SK-N-SH (cell line): ENCODE measurements at regions not wholly inside any gene's neighbourhood (a gene's known extent, or its start where the extent isn't known, plus 50 kb on each side); places are given as distances from the start of the nearest gene placed in this dataset.

Experiments used
- CTCF ChIA-PET: fragments of 300-600, 350-600 bp; formaldehyde crosslinking; extraction: SDS; loops from one replicate; lab custom pipeline; 2021; lab: Yijun Ruan, JAX
- POLR2A ChIA-PET: fragments of 350-600 bp; sonication (Branson Sonifier 250); formaldehyde crosslinking; extraction: SDS; loops from one replicate; lab custom pipeline; 2020; ENCODE audit warnings: antibody characterized with exemption, inconsistent platforms; lab: Yijun Ruan, JAX
- DNase-seq: peaks from one replicate; pipeline ENCODE4 v3.0.0; 2012
- H2AFZ ChIP-seq: fragments of 200-600 bp; sonication (generic); 2 replicates; pipeline ENCODE4 v1.8.1; 2016; ENCODE audit warnings: antibody characterized with exemption, mild to moderate bottlenecking, low read depth
- H3F3A ChIP-seq: fragments of 200-600 bp; sonication (generic); replicated peaks from 2 replicates; pipeline ENCODE3; 2016; ENCODE audit warnings: antibody characterized with exemption, mild to moderate bottlenecking; ENCODE audit not compliant: insufficient read depth
- H3K27ac ChIP-seq, 2 experiments: fragments of 200-500 bp in 1 of 2; fragments of 200-600 bp in 1 of 2; sonication (Bioruptor generic) in 1 of 2; sonication (generic), shearing (Covaris generic) in 1 of 2; 2 replicates each; pipeline versions ENCODE4 v1.5.1 to v1.6.1; 2014 to 2016; ENCODE audit warnings: low read depth in 2 of 2, inconsistent platforms in 1 of 2, low read length in 1 of 2, mild to moderate bottlenecking in 1 of 2, mixed read lengths in 1 of 2
- H3K27me3 ChIP-seq: fragments of 200-600 bp; sonication (generic), shearing (Covaris generic); 2 replicates; pipeline ENCODE4 v1.6.1; 2016; ENCODE audit warnings: mixed run types; ENCODE audit not compliant: insufficient read depth
- H3K36me3 ChIP-seq, 2 experiments: fragments of 200-500 bp in 1 of 2; fragments of 200-600 bp in 1 of 2; sonication (Bioruptor generic) in 1 of 2; sonication (generic) in 1 of 2; replicated peaks in 1 of 2; 2 replicates each; pipeline versions ENCODE3 to v1.5.1; 2014 to 2016; ENCODE audit warnings: low read length in 1 of 2, mild to moderate bottlenecking in 1 of 2; ENCODE audit not compliant: insufficient read depth in 2 of 2, control insufficient read depth in 1 of 2
- H3K4me1 ChIP-seq, 2 experiments: fragments of 200-500 bp in 1 of 2; fragments of 200-600 bp in 1 of 2; sonication (Bioruptor generic) in 1 of 2; sonication (generic), shearing (Covaris generic) in 1 of 2; 2 replicates each; pipeline versions ENCODE4 v1.5.1 to v1.6.1; 2014 to 2016; ENCODE audit warnings: low read depth in 1 of 2, low read length in 1 of 2, mixed run types in 1 of 2; ENCODE audit not compliant: insufficient read depth in 2 of 2, control insufficient read depth in 1 of 2
- H3K4me2 ChIP-seq: fragments of 200-600 bp; sonication (generic), shearing (Covaris generic); 2 replicates; pipeline ENCODE4 v1.6.1; 2017; ENCODE audit warnings: mixed run types
- H3K4me3 ChIP-seq, 2 experiments: fragments of 200-500 bp in 1 of 2; fragments of 200-600 bp in 1 of 2; sonication (Bioruptor generic) in 1 of 2; sonication (generic), shearing (Covaris generic) in 1 of 2; 2 replicates each; pipeline versions ENCODE4 v1.5.1 to v1.8.1; 2014 to 2016; ENCODE audit warnings: low read depth in 2 of 2, inconsistent platforms in 1 of 2, low read length in 1 of 2, mild to moderate bottlenecking in 1 of 2, mixed read lengths in 1 of 2, moderate library complexity in 1 of 2
- H3K79me2 ChIP-seq: fragments of 200-600 bp; sonication (generic); 2 replicates; pipeline ENCODE4 v1.8.1; 2017; ENCODE audit warnings: mild to moderate bottlenecking; ENCODE audit not compliant: insufficient read depth
- H3K9ac ChIP-seq: fragments of 200-600 bp; sonication (generic); 2 replicates; pipeline ENCODE4 v1.6.1; 2017; ENCODE audit warnings: mixed run types
- H3K9me2 ChIP-seq: fragments of 200-600 bp; sonication (generic); 2 replicates; pipeline ENCODE4 v1.6.1; 2017; ENCODE audit warnings: mixed run types
- H3K9me3 ChIP-seq: fragments of 200-600 bp; sonication (generic); 2 replicates; pipeline ENCODE4 v1.6.1; 2017; ENCODE audit warnings: mixed run types, mild to moderate bottlenecking, moderate library complexity
- H4K20me1 ChIP-seq: fragments of 200-600 bp; sonication (generic); 2 replicates; pipeline ENCODE4 v1.6.1; 2017; ENCODE audit warnings: mild to moderate bottlenecking, mixed run types; ENCODE audit not compliant: insufficient read depth
- CTCF ChIP-seq: fragments of 200-600 bp; sonication (generic); IDR thresholded peaks from 2 replicates; pipeline ENCODE4 v1.6.1; 2017; ENCODE audit warnings: antibody characterized with exemption, mild to moderate bottlenecking, moderate library complexity
- ELF1 ChIP-seq: IDR thresholded peaks from 2 replicates; pipeline ENCODE4 v1.4.0; 2012
- EP300 ChIP-seq, 2 experiments: IDR thresholded peaks; 2 replicates each; pipeline versions ENCODE4 v1.4.0 to v1.6.1; 2012; ENCODE audit warnings: borderline replicate concordance in 1 of 2, low read depth in 1 of 2, low read length in 1 of 2
- FOXJ3 ChIP-seq: sonication (generic); formaldehyde crosslinking; IDR thresholded peaks from 2 replicates; pipeline ENCODE4 v1.5.1; 2020; ENCODE audit warnings: mild to moderate bottlenecking, missing genetic modification reagents
- FOXM1 ChIP-seq: IDR thresholded peaks from 2 replicates; pipeline ENCODE4 v1.4.0; 2012; ENCODE audit warnings: low read depth, mild to moderate bottlenecking
- JUND ChIP-seq: IDR thresholded peaks from 2 replicates; pipeline ENCODE4 v1.4.0; 2012
- MEF2A ChIP-seq: IDR thresholded peaks from 2 replicates; pipeline ENCODE4 v1.4.0; 2012; ENCODE audit warnings: low read depth, borderline replicate concordance
- NFIC ChIP-seq: IDR thresholded peaks from 2 replicates; pipeline ENCODE4 v1.4.0; 2012; ENCODE audit warnings: borderline replicate concordance
- NRF1 ChIP-seq: IDR thresholded peaks from 2 replicates; pipeline ENCODE4 v1.6.1; 2012; ENCODE audit warnings: low read depth, mild to moderate bottlenecking, low read length
- RAD21 ChIP-seq: IDR thresholded peaks from 2 replicates; pipeline ENCODE4 v1.6.1; 2012; ENCODE audit warnings: mild to moderate bottlenecking, low read length
- RFX5 ChIP-seq: IDR thresholded peaks from 2 replicates; pipeline ENCODE4 v1.6.1; 2012; ENCODE audit warnings: mild to moderate bottlenecking, improper control_type of control experiment, low read length
- RXRA ChIP-seq: IDR thresholded peaks from 2 replicates; pipeline ENCODE4 v1.4.0; 2012; ENCODE audit warnings: low read depth, mild to moderate bottlenecking, borderline replicate concordance
- TCF12 ChIP-seq: IDR thresholded peaks from 2 replicates; pipeline ENCODE4 v1.4.0; 2012
- USF1 ChIP-seq: IDR thresholded peaks from 2 replicates; pipeline ENCODE4 v1.4.0; 2012; ENCODE audit warnings: low read depth, borderline replicate concordance
- YY1 ChIP-seq: IDR thresholded peaks from 2 replicates; pipeline ENCODE4 v1.4.0; 2012; ENCODE audit warnings: low read depth, mild to moderate bottlenecking
- ZBTB33 ChIP-seq: IDR thresholded peaks from 2 replicates; pipeline ENCODE4 v1.4.0; 2012; ENCODE audit warnings: low read depth, borderline replicate concordance
- WGBS: methylation state at CpG from one replicate; pipeline ENCODE4 v1.1.6; 2017; ENCODE audit warnings: low lambda C conversion rate; 5-methylcytosine and 5-hydroxymethylcytosine counted together
- TF ChIP-seq, protein P1 (sequence below): fragments of 150-350 bp; IDR thresholded peaks from 2 replicates; pipeline ENCODE4 v1.6.1; 2016; ENCODE audit warnings: mild to moderate bottlenecking, low read depth, low read length

- no peak for TF ChIP-seq MEF2A
- TF ChIP-seq, all 33 proteins: peak for 0
- no peak for DNase-seq
- Histone ChIP-seq H3K27ac (no peak overlapping the region), H3K79me2 (no peaks in the 10 kb centered on the region), H4K20me1 (no peaks in the 10 kb centered on the region), H3K9ac (no peak overlapping the region), H3K9me3 (no peaks in the 10 kb centered on the region), H3K4me3 (no peak overlapping the region), H3K4me2 (no peak overlapping the region), H2AFZ (no peak overlapping the region), H3F3A (peaks cover 5% of the 10 kb centered on the region), H3K36me3 (no peaks in the 10 kb centered on the region), H3K9me2 (peaks cover 3% of the 10 kb centered on the region; the same call in 1 of the 2 replicates), H3K4me1 (no peaks in the 10 kb centered on the region), H3K27me3 (no peaks in the 10 kb centered on the region)
- CTCF ChIA-PET: interaction anchor here (1.6 kb wide), 1 partner anchor 13 kb away, joined by 3 read pairs; no protein-coding TSS in a partner anchor
- 43% methylated on average over 1 of the region's 1 CpG for WGBS
- POLR2A ChIA-PET: no interaction called here
Measured at GRCh38 chr13:50437252-50437651, 406.2 kb downstream of the DLEU7 start.

DNA sequence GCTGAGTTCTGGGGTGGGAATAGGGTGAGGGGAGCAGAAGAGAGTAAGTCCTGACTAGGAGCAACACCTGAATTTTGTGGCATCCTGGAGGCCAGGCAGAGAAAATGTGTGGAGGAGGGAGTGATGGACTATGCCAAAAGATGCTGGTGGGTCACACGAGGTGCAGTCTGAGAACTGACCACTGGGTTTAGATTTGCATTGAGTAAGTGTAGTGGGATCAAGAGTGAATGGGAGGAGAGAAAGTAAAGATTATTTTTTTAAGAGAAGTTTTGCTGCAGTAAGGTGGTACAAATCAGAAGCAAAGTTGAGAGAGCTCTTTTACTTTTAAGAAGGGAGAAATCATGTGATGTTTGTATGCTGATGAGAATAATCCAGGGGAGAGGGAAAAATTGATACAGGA lies 405.1 kb downstream of the DLEU7 start:
- H3K27ac ChIP-seq: no peak overlapping the region
- POLR2A ChIA-PET: no interaction called here
- no peak for DNase-seq
- no peaks in the 10 kb centered on the region for H3K27me3 ChIP-seq
- no peaks in the 10 kb centered on the region for H3K4me1 ChIP-seq
- peaks cover 3% of the 10 kb centered on the region; the same call in 1 of the 2 replicates for H3K9me2 ChIP-seq
- CTCF ChIA-PET: no interaction called here
- H3K36me3 ChIP-seq: no peaks in the 10 kb centered on the region
- no peak overlapping the region for H3K4me2 ChIP-seq
- no peak overlapping the region for H3K4me3 ChIP-seq
- TF ChIP-seq YY1: no peak
- TF ChIP-seq EP300 (IDR thresholded peaks at IDR 0.05; ENCODE audit: borderline replicate concordance in 1 of 2, low read depth in 1 of 2, low read length in 1 of 2): no peak
- no peak for TF ChIP-seq ELF1
- no peak for TF ChIP-seq CTCF
- TF ChIP-seq TCF12: no peak
- TF ChIP-seq NFIC: no peak
- TF ChIP-seq ZBTB33: no peak
- no peak for TF ChIP-seq JUND
- no peak for TF ChIP-seq NRF1
- no peak for TF ChIP-seq USF1
- TF ChIP-seq FOXM1: no peak
- TF ChIP-seq, protein P1, sequence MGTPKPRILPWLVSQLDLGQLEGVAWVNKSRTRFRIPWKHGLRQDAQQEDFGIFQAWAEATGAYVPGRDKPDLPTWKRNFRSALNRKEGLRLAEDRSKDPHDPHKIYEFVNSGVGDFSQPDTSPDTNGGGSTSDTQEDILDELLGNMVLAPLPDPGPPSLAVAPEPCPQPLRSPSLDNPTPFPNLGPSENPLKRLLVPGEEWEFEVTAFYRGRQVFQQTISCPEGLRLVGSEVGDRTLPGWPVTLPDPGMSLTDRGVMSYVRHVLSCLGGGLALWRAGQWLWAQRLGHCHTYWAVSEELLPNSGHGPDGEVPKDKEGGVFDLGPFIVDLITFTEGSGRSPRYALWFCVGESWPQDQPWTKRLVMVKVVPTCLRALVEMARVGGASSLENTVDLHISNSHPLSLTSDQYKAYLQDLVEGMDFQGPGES: no peak
- TF ChIP-seq RFX5: no peak
- no peak for TF ChIP-seq RAD21
- TF ChIP-seq FOXJ3 (CRISPR knock-in tag): no peak
- no peak for TF ChIP-seq RXRA
- no peaks in the 10 kb centered on the region for H3K79me2 ChIP-seq
- no peaks in the 10 kb centered on the region for H4K20me1 ChIP-seq
- H3F3A ChIP-seq: peaks cover 5% of the 10 kb centered on the region
- H2AFZ ChIP-seq: no peak overlapping the region
- WGBS: 48% methylated on average over 1 of the region's 1 CpG
- H3K9ac ChIP-seq: no peak overlapping the region
- H3K9me3 ChIP-seq: no peaks in the 10 kb centered on the region
